Prostate gland (tissue), 2 donors: ENCODE measurements at regions not wholly inside any gene's neighbourhood (a gene's known extent, or its start where the extent isn't known, plus 50 kb on each side); places are given as distances from the start of the nearest gene placed in this dataset.

Experiments used
- CTCF ChIP-seq, 4 experiments: fragments of 200-600 bp in 2 of 4; fragments of 450-650 bp in 2 of 4; sonication (generic) in 2 of 4; IDR thresholded peaks; 1 replicate in 3 of 4; 2 replicates in 1 of 4; pipeline ENCODE4 v1.5.1; 2016 to 2019; ENCODE audit warnings: antibody characterized with exemption in 4 of 4, mild to moderate bottlenecking in 2 of 4, moderate library complexity in 2 of 4
- POLR2A ChIP-seq: fragments of 450-650 bp; IDR thresholded peaks from one replicate; pipeline ENCODE4 v1.6.1; 2016; ENCODE audit warnings: antibody characterized with exemption, mild to moderate bottlenecking
- POLR2AphosphoS5 ChIP-seq: sonication (generic); formaldehyde crosslinking; IDR thresholded peaks from one replicate; pipeline ENCODE4 v1.6.1; 2017; ENCODE audit warnings: antibody characterized with exemption

GRCh38 chrX:107542500-107542899, 85.8 kb upstream of the PRPS1 start:
- TF ChIP-seq CTCF (IDR thresholded peaks at IDR 0.05), result peak in 2 of 4 experiments; percentile 15
- no peak for TF ChIP-seq POLR2A
- peak; percentile 35 for TF ChIP-seq POLR2AphosphoS5
